NCI-H2227 treated with DMSO at 0.1 percent for 48 hours (cell line): ENCODE measurements at regions not wholly inside any gene's neighbourhood (a gene's known extent, or its start where the extent isn't known, plus 50 kb on each side); places are given as distances from the start of the nearest gene placed in this dataset.
"Not testable (repeated sequence)": the region's sequence is repeated elsewhere in the genome, so short reads cannot be mapped to it uniquely, and the experiment has no call there.

Experiments
- DNase-seq: peaks from one replicate; lab custom pipeline; 2025; lab: John Stamatoyannopoulos, UW

DNA sequence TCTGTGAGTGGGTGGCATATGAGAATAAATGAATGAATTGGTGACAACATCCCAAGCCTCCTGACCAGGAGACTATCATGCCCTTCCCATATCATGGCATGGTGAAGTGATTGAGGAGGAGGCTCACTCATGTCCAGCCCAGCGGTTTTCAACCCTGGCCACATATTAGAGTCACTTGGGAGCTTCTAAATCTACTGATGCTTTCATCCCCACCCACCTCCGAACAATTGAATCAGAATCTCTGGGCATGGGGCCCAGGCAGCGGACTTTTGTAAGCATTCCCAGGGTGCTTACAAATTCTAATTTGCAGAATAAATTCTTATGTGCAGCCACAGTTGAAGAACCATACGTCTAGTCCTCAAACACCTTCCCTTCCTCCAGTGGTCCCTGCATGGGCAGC is 81.7 kb upstream of the SEC11C start:
- no peak for DNase-seq

DNA sequence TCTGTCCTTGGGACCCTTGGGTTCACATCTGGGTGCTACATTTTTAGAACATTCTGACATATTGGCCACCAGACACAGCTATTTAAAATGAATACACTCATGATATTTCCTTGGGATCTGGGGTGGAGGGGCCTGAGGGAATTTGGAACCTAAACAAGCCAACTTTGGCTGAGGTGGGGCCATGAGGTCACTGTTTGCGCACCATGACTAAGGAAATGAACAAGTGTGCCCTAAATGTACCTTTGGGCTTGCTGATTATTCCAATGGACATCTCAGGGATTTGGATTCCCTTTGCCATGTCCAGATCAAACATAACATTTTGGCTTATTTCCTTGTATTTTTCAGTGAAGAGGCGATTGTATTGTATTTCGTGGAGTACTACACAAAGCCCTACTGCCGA is 80.5 kb upstream of the SEC11C start:
- no peak for DNase-seq

DNA sequence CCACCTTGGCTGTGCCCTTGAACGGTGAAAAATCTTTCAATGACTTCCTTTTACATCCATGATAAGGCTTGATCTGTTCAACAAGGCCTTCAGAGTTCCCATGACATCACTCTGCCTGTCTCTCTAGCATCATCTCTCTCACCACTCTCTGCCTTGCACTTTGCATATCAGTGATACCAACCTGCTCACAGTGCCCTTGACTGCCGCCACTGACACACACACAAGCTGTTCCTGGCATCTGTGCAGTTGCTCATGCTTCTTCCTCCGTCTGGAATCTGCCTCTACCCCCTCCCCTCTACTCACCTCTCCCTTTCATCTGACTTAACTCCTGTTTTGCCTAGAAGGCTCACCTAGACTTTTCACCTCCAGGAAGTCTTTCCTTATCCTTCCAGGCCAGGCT is 79.1 kb upstream of the SEC11C start:
- no peak for DNase-seq

DNA sequence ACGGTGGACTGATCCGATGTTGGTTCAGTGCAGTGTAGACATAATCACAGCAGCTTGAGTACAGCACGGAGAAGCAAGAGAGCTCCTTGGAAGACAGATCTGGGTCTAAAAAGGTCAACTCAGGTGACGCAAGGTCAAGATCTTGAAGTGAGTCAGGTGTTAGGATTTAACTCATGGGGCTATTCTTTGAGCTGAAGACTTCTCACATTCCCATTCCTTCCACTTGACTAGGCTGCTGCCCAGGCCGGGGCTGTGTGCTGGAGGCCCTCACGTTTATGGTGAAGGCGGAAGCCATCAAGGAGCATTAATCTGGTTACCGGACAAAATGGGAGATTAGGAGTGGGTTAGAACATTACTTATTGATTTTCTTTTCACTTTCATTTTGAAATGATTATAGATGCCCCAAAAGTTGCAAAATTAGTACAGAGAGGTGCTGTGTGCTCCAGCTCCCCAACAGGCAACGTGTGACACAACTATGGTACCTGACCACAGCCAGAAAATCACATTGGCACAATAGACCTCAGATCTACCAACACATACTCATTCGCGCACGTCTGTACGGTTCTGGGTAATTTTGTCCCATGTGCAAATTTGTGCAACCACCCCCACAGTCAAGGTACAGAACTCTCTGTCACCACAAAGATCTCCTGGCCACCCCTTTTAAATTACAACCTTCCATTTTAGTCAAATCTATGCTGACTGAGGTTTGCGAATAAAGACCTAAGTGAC is 77.6 kb upstream of the SEC11C start:
- DNase-seq: no peak

DNA sequence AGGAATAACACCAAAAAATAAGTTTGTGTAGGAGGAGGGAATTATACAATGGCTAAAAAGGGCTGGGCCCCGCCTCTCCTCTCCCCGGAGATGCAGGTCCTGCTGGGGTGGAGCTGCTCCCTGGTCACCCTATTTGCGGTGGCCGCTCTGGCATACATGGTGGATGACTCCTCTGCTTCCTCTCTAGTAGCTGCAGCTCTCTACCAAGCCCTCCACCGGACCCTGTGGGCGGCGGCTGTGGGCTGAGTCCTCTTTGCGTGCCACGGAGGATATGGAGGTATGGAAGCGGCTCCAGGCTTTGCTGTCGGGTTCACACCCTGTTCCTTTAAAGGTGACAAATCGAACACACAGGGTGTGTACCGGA is 77.1 kb upstream of the SEC11C start:
- no peak for DNase-seq

DNA sequence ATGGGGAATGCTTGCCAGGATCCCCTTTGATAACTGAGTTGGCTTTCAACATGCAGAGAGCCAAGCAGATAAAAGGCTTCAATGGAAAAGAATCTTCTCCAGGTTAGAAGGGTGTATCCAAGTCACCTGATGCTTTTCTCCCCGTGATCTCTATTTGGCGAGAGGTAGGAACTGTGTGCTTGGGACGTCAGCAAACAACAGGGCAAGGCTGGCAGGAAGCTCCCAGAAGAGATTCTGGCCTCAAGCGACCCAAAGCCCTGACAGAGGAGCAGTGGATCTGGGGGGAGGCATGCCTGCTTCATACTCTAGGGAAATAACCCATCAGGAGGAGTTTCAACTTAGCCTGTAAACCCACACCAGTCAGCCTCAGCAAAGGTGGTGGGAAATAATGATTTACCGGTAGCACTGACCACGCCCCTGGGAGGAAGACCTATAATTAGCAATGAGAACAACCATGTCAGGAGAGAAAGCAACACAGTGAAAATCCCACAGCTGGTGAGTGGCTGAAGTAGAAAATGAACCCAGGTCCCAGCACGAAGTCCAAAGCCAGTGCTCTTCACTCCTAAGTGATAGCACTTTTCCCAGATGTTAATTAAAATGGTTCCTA is 76.3 kb upstream of the SEC11C start:
- DNase-seq: peak; percentile 84

DNA sequence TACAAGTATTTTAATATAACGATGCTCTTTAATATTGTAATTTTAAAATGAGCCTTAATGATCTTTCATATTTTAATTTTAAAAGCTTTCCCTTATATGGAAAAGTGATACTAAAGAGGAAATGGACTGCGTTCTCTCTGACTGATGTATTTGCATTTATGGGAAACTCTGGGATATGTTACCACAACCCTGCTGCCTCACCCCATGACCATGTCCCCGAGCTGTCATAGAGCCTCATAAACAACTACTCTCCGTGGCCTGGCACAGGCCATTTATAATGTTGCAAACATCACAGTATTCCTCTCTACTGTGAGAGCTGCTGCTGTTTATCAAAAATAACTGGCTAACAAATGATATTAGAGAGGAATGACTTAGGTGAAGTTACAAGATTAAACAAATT is 75.8 kb upstream of the SEC11C start:
- no peak for DNase-seq

DNA sequence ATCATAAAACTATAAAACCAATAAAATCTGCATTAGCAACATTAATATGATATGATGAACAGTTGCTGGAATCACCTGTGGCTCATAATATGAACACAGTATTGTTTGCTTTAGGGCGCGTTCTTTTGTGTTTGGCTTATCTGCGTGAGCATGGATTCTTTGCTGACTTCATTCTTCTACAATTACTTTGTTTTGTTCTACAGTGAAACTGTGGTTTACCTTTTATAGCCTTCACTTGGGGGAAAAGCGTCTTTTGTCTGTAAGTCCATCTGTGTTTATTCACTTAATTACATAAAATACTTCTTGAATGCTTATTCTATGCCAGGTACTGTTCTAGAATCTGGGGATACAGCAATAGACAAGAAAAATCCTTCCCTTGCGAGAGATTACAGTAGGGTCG is 74.0 kb upstream of the SEC11C start:
- no peak for DNase-seq

DNA sequence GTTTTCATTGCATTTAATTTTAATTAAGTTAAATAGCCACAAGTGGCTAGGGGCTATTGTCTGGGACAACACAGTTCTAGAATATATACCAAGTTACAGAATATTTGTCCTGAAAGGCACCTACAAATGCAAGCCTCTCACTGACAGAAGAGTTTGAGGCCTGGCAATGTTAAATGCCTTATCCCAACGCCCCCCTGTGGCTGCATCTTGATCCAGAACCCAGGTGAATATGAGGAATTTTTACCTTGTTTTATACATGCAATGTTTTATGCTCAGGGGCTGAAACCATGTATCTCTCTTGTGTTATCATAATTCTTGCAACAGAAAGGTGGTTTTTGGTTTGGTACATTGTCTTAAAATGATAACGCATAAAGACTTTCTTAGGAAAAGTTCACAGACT is 71.8 kb upstream of the SEC11C start:
- DNase-seq: no peak

DNA sequence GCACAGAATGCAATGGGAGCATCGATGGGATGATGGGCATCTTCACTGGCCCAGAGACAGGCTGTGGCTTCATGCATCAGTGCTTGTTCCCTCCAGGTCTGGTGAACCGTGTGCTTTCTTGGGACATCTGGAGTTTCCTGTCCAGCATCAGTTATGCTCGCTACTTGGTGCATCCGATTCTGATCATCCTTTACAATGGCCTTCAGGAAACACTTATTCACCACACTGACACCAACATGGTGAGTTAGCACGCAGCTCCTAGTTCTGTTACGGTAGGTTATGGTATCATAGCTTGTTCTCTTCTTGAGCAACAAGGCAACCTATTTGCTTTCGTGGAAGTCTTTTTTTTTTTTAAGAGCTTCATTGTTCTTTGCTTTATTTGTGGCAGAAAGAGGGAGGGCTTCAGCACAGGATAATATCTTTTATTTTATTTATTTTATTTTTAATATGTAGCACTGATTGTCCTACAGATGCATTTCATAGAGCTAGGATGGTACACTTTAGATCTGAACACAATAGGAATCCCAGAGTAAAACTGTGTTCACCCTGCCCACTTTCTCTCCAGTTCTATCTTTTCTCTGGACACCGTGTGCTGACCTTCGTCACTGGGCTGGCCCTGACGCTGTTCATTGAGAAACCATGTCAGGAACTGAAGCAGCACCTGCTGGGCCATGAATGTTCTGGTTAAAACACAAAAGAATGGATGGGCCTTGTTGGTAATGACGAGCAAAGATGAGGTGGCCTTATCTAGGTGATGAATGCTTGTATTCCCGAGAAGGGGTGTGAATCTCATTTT is 71.2 kb upstream of the SEC11C start:
- no peak for DNase-seq

DNA sequence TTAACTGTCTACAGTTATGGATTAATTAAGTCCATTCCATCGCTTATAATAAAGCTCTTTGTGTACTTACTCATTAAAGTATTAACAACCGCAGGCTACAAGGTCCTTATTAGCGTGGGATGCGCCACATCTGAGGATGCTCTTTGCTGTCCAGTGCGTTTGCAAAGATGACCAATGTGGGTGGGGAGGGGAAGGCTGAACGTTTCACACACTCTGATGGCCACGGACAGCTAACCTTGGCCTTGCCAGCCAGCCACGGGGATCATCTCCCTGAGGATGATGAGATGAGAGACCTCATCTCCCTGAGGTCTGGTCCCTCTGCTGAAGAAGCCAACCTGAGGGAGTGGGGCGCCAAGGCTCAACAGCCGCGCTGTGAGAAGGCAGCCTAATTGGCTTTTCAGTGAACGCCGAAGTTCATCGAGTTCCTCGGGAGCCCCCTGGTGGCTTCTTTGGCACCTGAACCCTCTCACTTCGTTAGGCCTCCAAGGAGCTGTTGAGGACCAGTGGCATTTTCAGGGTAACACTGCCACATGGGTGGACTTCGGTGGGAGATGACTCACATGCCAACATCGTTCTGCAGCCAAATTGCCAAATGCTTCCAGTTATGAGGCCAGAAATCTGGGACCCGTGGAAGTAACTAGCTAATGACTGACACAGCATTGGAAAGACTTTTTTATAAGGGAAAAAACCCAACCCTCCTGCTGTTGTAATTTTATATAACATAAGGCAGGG is 69.3 kb upstream of the SEC11C start:
- peak; percentile 85 for DNase-seq

DNA sequence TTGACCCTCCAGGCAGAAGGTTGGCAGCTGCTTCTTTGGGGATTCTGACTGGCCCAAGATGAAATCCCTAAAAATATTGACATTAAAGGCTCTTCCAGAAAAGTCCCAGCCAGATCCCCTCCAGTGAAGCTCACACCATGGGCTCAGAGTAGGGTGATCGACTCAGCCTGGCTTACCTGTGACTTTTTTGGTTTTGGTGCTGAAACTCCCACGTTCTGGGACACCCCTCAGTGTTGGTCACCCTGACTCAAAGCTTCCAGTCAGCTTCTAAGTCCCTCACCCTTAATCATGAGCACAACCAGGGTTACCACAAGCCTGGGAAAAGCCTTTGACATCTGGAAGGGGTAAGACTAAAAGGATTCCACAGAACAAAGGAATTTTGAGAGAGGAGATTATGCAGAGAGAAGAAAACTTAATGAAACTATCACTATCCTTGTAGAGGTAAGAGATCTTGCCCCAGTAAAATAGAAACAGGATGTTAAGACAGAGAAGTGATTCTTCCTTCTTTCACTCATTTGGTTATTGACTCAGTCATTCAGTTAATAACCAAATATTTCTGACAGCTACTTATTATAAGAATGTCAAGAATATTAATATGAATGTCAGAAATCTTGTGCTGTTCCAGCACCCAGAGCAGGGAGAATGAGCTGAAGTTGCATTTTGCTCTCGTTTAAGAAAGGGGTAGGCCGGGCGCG is 66.8 kb upstream of the SEC11C start:
- DNase-seq: no peak

DNA sequence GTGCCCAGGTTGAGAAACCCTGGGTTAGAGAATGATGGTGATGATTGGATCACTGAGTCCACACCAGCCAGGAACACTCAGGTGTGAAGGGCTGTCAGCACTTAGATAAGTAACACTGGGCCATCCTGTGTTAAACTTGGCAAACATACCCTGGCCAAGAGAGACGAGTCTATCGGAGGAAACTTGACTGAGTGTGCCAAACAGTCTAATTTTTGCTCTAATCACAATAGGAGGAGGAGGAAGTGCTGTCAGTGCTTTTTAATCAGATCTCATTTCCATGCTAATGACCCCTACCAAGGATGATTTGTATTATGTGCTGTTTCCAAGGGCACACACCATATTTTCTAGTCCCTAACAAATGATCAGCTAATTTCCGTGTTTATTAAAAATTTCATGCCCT is 63.8 kb upstream of the SEC11C start:
- no peak for DNase-seq

DNA sequence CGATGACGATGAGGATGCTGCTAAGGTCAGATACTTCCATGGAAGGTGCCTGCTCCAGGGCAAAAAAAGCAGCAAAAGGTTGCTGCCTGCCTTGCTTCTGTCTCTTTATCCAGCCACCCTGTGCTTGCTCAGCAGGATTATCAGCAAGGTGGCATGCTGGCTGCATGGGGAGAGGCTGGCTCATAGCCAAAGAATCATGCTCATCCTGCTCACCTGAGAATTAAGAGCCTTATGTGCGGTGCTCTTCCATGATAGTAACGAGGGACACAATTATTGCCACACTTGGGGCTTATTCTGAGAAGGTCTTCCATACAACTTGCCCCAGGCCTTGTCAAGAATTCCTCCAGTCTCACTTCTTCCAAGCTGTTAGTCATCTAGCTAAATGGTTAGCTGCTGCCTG is 60.4 kb upstream of the SEC11C start:
- DNase-seq: no peak

DNA sequence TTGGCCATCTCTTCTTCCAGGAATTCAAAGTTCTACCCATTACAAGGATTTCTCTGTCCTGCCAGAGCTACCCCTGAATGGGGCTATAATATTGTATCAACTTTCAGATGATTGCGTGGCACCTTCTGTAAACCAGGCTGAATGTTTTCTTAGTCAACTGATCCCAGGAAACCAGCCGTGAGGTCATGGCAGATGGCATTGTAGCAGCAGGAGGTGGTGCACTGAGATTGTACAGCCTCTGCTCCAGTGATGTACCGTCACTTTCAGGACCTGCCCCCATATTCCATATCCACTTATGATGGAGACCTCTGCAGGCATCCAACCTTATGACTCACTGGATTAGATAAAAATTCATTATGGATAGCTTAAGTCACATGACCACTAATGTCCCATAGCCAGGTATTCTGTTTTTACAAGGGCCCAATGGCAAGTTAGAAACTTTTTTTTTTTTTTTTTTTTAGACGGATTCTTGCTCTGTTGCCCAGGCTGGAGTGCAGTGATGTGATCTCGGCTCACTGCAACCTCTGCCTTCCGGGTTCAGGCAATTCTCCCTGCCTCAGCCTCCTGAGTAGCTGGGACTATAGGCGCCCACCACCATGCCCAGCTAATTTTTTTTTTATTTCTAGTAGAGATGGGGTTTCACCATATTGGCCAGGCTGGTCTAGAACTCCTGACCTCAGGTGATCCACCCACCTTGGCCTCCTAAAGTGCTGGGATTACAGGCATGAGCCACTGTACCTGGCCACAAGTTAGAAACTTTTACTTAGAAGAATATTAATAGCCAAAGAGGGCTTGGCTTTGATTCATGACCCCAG is 59.8 kb upstream of the SEC11C start:
- not testable (repeated sequence) for DNase-seq

DNA sequence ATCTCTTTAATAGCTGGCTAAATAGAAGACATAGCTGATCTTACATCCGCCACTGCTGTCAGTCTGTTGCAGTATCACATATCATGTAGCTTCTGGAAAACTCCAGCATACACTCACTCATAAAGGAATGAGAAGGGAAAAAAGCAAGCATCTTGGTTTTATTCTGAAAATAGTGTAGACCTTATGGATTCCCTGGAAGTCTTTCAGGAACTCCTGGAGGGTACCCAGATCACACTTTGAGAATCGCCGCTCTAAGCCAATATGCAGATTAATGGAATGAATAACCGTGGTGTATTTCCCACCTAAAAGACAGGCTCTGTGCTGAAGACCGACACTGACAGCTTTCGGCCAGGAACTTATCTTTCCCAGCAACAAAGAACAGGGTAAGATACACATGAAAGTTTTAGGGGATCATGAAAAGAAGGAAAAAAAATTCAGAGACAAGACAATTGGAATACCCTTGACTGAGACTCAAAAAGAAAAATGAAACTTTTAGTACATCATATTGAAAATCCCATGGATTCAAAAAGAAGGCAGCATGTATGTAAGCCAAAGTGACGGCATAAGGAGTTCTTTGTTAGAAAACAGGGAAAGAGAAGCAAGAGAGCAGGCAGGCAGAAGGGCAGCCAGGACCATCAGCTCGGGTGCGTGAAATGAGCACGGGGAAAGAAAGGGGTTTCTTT is 56.4 kb upstream of the SEC11C start:
- DNase-seq: no peak

DNA sequence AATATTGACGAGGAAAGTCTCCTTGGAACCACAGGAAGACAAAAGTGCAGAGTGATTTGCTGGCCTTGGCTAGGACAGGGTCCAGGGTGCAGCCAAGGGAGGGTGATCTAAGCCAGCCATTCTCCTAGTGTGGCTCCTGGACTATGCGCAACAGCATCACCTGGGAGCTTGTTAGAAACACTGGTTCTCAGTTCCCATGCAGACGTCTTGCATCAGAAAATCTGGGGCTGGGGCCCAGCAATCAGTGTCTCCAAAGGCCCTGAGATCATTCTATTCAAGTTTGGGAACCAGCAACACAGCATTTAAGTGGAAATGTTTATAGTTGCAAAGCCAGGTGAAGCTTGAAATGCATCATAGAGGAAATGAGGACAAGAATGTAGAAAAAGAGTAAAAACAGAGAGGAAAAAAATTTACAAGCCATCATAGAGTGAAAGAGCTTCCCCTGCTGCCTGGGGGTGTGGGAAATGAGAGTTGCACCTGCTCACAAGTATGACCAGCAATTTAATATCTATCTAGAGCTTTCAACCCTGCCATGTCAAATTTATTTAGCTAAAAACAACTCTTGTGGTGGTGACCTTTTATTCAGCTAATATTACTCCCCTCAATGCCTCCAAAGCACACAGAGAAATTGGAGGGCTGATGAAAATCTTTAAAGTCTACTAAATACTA is 54.4 kb upstream of the SEC11C start:
- DNase-seq: no peak

DNA sequence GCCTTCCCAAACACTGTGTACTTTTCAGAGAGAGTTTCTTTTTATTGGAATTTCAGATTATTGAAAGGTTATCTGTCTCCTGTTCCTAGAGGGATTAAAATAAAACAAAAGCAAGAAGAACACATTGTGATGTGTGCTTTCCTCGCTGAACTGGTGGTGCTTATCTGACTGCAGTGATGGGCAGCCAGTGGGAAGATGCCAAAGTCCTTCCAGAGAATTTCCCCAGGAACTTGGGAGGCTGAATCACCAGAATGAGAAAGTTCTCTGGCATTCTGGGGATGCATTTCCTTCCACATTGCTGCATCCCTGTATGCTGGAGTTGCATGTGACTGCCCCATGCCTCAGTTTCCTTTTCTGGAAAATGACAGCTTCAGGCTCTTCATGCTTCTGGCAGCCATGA is 53.9 kb upstream of the SEC11C start:
- no peak for DNase-seq

DNA sequence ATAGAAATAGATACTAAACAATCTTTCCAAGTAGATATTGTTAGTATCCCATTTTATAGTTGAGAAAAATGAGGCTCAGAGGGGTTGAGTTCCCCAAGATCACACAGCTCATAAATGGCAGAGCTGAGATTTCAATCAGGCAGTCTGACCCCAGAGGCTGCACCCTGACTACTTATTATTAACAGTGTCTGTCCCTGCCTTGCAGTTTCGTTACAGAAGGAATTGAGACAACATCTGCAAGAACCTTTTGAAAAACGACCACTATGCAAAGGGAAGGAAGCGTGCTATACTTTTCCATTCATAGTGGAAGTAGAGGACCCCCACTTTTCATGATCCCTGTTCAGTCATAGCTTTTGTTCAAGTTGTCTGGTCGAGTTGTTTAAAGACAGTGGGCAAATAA is 53.2 kb upstream of the SEC11C start:
- DNase-seq: no peak

DNA sequence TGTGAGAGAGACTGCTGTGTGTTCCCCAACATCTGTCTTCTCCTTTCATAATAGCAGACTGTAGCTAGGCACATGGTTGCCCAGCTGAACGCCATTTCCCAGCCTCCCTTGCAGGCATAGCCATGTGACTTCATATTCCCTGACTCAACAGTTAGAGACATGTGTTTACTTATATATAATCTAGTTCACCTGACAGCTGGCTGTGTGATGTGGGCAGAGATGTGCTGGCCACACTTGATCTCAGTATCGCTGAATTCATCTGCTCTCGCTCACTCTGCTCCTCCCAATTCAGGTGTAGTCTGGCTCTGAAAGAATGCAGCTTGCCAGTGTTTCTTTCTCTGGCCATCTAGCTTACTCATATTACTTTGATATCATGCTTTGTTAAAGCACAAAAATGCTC is 52.3 kb upstream of the SEC11C start:
- no peak for DNase-seq
